Stimulated activated effector memory CD8-positive, alpha-beta T cell treated with anti-CD3 and anti-CD28 coated beads, Interleukin-12 subunit alpha, Interleukin-12 subunit beta, amount 100 ng/mL, for 72 hours (primary cell): ENCODE measurements at regions not wholly inside any gene's neighbourhood (a gene's known extent, or its start where the extent isn't known, plus 50 kb on each side); places are given as distances from the start of the nearest gene placed in this dataset.

Experiments used
- ATAC-seq: fragments of 150-1000 bp; cut with Tn5 transposase; 2 replicates; pipeline ENCODE4 v1.10.0; 2021
- DNase-seq, 2 donors: peaks; one replicate each; pipeline ENCODE4 v3.0.0; 2021 to 2022; ENCODE audit warnings: low spot score in 2 of 2
- H3K27ac Mint-ChIP-seq: one replicate; pipeline ENCODE4 v1.8.0; 2022; ENCODE audit warnings: mild to moderate bottlenecking, mixed read lengths
- H3K36me3 Mint-ChIP-seq: one replicate; pipeline ENCODE4 v1.8.0; 2022; ENCODE audit warnings: mild to moderate bottlenecking, mixed read lengths
- H3K4me1 Mint-ChIP-seq: one replicate; pipeline ENCODE4 v1.8.0; 2022; ENCODE audit warnings: mixed read lengths
- H3K4me3 Mint-ChIP-seq: one replicate; pipeline ENCODE4 v1.8.0; 2022; ENCODE audit warnings: mild to moderate bottlenecking, mixed read lengths
- H3K9me3 Mint-ChIP-seq: one replicate; pipeline ENCODE4 v1.8.0; 2022; ENCODE audit warnings: mixed read lengths

DNA sequence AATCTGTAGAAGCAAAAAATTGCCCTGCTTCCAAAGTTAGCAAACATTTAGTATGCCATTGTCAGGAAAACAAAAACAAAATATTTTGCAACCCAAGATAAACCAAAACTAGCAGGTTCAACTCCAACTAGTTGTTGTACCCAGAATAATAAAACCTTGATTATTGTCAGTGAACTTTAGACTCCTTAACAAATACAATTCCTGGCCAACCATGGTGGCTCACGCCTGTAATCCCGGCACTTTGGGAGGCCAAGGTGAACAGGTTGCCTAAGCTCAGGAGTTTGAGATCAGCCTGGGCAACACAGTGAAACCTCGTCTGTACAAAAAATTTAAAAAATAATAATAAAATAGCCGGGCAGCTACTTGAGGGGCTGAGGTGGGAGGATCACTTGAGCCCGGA, 53.6 kb upstream of the EPCAM start:
- DNase-seq (no peak), ATAC-seq (no peak)
- H3K4me3 Mint-ChIP-seq, result no peak overlapping the region
- no peaks in the 10 kb centered on the region for H3K4me1 Mint-ChIP-seq
- H3K36me3 Mint-ChIP-seq, result no peaks in the 10 kb centered on the region
- H3K9me3 Mint-ChIP-seq, result no peaks in the 10 kb centered on the region
- no peak overlapping the region for H3K27ac Mint-ChIP-seq

DNA sequence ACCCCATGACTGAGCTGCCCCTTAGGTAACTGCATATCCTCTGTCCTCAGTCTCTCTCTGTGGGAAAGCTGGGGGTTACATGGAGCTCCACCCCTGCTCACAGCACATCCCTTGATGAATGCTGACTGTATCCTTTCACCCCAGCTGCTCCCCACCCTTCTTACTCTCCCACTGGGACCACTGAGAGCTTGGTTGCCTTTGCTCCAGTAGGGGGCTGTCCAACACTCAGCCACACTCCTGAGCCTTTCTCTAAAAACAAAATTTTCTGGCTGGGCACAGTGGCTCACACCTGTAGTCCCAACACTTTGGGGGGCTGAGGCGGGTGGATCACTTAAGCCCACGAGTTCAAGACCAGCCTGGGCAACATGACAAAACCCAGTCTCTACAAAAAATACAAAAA, 55.4 kb upstream of the EPCAM start:
- H3K9me3 Mint-ChIP-seq, result no peaks in the 10 kb centered on the region
- no peaks in the 10 kb centered on the region for H3K4me1 Mint-ChIP-seq
- ATAC-seq (no peak), DNase-seq (no peak)
- no peak overlapping the region for H3K27ac Mint-ChIP-seq
- no peaks in the 10 kb centered on the region for H3K36me3 Mint-ChIP-seq
- H3K4me3 Mint-ChIP-seq, result no peak overlapping the region

DNA sequence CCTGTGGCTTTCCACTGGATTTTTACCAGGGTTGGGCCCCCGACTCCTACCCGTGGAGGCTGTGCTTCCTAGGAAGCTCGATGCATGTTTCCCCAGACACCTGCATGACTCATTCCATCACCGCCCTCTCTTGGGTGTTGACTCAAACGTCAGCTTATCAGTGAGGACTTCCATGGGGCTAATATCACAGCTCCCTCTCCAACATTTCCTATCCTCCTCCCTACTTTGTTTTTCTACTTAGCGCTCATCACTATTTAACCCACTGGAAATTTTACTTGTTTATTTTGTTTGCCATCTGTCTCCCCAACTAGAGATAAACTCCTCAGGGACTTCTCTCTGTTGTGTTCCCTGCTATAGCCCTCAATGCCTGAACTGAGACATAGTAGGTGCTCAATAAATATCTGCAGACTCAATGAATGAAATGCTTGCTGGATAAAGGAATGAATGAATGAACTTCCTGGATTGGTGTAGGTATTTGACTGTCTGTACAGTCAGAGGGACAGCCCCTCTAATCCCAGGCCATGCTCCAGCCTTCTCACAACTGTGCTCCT, 55.9 kb upstream of the EPCAM start:
- no peak overlapping the region for H3K27ac Mint-ChIP-seq
- no peak for DNase-seq
- no peaks in the 10 kb centered on the region for H3K4me1 Mint-ChIP-seq
- no peak for ATAC-seq
- H3K9me3 Mint-ChIP-seq, result no peaks in the 10 kb centered on the region
- no peaks in the 10 kb centered on the region for H3K36me3 Mint-ChIP-seq
- no peak overlapping the region for H3K4me3 Mint-ChIP-seq

DNA sequence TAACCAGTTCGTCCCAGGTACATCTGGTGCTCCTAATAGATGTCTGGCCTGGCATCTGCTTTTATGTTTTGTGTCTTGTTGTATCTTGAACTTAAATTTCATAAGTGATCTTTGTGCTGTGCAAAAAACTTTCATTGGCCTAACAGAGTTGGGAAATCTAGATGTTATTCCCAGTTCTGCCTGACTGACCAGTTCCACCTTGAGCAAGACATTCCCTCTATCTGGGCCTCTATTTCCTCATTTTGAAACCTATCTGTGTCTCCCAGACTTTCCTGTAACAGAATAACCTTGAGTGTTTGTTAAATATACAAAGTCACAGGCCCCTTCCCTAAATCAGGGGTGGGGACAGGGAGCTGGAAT, 56.6 kb upstream of the EPCAM start:
- Mint-ChIP-seq H3K36me3 (no peaks in the 10 kb centered on the region), H3K27ac (no peak overlapping the region), H3K4me1 (no peaks in the 10 kb centered on the region), H3K9me3 (no peaks in the 10 kb centered on the region), H3K4me3 (no peak overlapping the region)
- DNase-seq (no peak), ATAC-seq (no peak)

DNA sequence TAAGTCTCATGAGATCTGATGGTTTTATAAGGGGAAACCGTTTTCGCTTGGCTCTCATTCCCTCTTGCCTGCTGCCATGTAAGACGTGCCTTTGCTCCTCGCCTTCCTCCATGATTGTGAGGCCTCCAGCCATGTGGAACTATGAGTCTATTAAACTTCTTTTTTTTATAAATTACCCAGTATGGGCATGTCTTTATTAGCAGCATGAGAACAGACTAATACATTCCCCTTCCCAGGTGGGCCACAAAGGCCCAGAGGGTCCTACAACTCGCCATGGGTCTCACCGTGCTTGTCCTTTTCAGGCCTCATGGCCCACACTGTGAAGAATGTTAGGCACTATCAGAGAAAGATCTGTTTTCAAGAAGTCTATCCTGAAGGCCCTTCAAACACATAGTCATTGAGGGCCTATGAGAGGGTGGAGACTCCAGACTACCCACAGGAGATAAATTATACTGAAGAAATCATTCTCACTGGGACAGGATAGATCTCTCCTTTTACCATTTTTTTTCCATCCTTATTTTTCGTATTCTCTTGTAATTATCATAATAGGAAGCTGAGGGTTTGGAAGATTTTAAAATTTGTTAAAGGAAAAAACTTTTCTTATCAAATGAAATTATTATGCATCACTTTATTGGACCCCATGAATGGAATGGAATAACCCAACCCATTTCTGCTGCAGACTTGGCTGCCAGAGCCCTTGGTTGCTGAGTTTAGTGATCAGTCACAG, 57.2 kb upstream of the EPCAM start:
- Mint-ChIP-seq H3K9me3 (no peaks in the 10 kb centered on the region), H3K27ac (no peak overlapping the region), H3K4me3 (no peak overlapping the region), H3K36me3 (no peaks in the 10 kb centered on the region), H3K4me1 (no peaks in the 10 kb centered on the region)
- DNase-seq, result no peak
- peak; percentile 8 for ATAC-seq

DNA sequence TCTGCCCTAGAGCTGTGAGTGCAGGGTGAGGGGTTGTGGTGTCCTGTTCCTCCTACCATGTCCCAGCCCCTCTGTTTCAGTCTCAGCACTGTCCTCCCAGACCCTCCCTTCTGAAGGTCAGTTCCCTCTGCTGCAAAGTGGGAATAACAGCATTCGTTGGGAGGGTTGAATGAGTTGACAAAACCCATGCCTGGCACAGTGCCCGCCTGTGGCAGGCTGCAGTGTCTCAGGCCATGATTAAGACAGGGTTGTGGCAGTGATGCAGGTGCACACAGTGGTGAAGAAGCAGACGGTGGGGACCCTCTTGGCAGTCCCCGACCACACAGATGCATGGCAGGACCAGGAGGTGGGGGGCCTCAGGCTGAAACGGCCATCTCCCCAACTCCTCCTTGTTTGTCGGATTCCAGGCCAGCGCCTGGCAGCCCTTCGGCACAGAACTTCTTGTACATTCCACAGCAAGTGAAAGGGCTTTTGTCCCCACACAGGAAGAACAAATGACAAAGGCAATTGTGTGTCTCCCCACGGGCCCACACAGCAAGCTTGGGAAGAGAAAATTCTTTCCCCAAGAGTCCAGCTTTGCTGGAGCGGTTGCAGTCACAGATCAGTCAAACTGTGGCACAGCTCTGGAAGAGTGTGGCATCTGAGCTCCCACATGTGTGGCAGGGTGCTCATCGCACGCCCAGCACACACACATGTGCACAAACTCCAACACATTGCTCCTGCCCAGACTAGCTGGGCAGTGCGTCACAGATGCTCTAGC, 58.1 kb upstream of the EPCAM start:
- DNase-seq (no peak), ATAC-seq (peak; percentile 34)
- H3K27ac Mint-ChIP-seq, result no peak overlapping the region
- no peak overlapping the region for H3K4me3 Mint-ChIP-seq
- H3K9me3 Mint-ChIP-seq, result no peaks in the 10 kb centered on the region
- no peaks in the 10 kb centered on the region for H3K4me1 Mint-ChIP-seq
- no peaks in the 10 kb centered on the region for H3K36me3 Mint-ChIP-seq

DNA sequence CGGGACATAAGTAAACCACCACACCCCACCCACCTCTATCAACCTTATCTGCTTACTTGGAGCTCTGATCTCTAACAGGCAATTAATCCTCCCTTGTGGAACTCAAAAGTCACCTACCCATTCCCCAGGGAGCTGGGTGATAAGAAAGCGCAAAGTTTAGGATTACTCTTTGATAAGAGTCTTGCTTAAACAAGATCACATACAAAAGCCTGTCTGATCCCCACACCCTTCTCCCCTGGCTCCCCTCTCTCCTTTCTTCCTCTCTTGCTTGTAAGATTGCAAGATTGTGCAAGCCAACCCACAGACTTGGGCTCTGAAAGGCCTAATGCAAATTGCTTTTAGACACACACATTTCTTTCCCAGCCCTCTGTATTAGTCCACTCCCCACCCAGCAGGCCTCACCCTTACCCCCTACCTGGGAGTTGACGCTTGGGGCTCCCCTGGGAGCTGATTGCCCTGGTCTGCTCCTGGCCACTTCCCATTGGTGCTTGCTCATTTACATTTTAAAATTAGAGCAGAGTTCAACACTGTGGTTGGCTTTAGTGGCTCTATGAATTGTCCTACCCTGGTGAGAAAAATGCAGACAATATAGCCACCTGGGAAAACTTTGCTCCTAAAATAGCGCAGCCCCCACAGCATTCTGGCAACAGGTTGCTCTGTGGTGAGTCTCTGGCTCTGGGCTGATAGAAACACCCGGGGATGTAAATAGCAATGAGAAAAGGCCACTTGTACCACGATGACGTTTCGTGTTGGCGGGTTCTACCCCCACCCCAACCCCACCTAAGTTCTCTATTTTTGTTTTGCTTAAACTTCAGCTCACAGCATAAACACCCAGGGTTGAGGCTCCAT, 58.9 kb upstream of the EPCAM start:
- no peak overlapping the region for H3K27ac Mint-ChIP-seq
- ATAC-seq (peak; percentile 9), DNase-seq (no peak)
- H3K4me1 Mint-ChIP-seq, result no peaks in the 10 kb centered on the region
- H3K4me3 Mint-ChIP-seq, result no peak overlapping the region
- no peaks in the 10 kb centered on the region for H3K9me3 Mint-ChIP-seq
- H3K36me3 Mint-ChIP-seq, result no peaks in the 10 kb centered on the region

DNA sequence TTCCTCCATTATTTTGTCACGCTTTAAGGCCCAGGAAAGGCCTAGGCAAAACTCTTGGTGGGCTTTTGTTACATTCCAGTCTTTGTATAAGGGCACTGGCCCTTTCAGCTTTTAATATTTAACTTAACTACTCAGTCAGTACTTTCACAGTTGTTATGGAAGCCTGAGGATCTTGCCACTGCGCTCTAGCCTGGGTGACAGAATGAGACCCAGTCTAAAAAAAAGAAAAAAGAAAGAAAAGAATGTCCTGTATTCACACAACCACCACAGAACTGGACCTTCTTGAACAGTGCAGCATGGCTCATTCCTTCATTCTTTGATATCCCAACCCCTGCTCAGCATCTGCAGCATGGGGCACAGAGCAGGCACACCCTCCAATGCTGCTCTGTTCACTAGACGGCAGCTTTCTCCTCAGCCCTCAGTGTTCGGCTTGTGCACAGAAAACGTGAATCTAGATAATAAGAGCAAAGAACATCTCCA, 59.6 kb upstream of the EPCAM start:
- DNase-seq, result no peak
- H3K4me3 Mint-ChIP-seq, result no peak overlapping the region
- ATAC-seq, result no peak
- H3K36me3 Mint-ChIP-seq, result no peaks in the 10 kb centered on the region
- no peaks in the 10 kb centered on the region for H3K4me1 Mint-ChIP-seq
- H3K9me3 Mint-ChIP-seq, result no peaks in the 10 kb centered on the region
- no peak overlapping the region for H3K27ac Mint-ChIP-seq

DNA sequence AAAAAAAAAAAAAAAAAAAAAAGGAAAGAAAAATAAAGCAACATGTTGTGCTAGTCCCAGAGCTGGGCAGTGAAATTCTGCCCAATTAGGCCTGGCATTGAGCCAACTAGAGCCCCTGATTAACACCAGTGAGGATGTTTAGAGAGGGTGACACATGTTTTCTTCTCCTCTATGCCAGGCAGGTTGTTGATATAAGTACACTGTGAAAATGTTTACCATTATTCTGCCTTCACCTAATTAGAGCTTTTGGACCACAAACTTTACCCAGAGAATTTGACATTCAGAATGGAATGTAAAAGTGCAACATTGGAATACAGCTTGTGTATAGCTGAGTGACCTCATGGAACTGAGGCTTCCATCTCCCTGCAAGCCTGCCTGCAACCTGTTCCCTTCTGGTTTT, 62.0 kb upstream of the EPCAM start:
- H3K9me3 Mint-ChIP-seq, result no peaks in the 10 kb centered on the region
- H3K4me1 Mint-ChIP-seq, result no peaks in the 10 kb centered on the region
- H3K27ac Mint-ChIP-seq, result no peak overlapping the region
- no peak for ATAC-seq
- no peak overlapping the region for H3K4me3 Mint-ChIP-seq
- no peaks in the 10 kb centered on the region for H3K36me3 Mint-ChIP-seq
- DNase-seq, result no peak

DNA sequence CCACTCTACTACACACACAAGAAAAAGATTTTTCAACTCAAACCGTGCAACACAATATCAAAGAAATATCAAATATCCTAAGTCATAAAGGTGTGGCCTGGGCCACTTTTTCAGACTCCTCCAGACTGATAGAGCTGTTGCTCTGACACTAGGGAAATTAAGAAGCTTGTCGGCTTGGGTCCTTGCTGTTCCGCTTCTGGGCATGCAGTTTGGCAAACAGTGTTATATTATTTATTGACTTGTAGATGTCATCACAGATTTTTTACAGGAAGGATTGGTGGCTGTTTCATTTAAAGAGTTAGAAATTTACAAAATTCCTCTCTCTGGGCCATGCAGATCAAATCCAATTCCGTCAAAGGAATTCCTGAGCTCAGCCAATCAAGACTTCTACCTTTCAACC, 64.5 kb upstream of the EPCAM start:
- no peak overlapping the region for H3K4me3 Mint-ChIP-seq
- H3K9me3 Mint-ChIP-seq, result no peaks in the 10 kb centered on the region
- H3K27ac Mint-ChIP-seq, result no peak overlapping the region
- H3K4me1 Mint-ChIP-seq, result peaks cover 8% of the 10 kb centered on the region
- ATAC-seq (no peak), DNase-seq (no peak)
- no peaks in the 10 kb centered on the region for H3K36me3 Mint-ChIP-seq

DNA sequence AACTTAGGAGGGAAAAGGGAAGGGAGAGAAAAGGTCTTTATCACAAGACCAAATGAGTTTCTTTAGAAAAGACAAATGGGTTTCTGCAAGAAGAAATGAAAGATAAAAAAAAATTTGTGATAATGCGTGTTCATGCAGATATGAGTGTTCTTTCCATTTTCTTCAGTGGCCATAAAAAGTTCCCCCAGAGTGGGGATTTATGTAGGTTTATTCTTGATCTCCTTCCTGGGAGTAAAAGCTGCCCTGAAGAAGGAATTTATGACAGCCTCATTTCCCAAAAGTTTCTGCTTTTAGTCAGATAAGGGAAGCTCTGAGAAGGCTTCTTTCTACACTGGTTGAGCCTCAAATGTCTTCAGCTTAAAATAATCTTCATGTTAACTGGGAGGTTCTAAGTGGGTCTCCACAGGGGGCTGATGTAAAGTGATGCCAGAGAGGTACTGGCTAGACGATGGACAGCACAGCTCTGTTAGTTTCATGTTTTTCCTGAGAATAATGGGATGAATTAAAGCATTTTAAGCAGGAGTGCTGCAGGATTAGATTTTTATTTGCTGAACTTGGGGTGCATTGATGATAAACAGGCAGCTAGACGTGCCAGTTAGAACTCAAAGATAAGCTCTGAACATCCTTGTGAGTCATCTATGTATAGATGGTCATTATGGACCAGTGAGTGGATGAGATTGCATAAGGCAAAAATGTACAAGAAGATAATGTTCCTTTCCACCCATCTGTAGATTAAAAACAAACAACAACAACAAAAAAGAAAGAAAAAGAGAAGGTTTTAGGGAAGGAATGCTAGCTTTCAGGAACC, 65.6 kb upstream of the EPCAM start:
- no peak overlapping the region for H3K27ac Mint-ChIP-seq
- no peak overlapping the region for H3K4me3 Mint-ChIP-seq
- no peaks in the 10 kb centered on the region for H3K9me3 Mint-ChIP-seq
- no peaks in the 10 kb centered on the region for H3K36me3 Mint-ChIP-seq
- ATAC-seq (no peak), DNase-seq (no peak)
- H3K4me1 Mint-ChIP-seq, result peaks cover 8% of the 10 kb centered on the region

DNA sequence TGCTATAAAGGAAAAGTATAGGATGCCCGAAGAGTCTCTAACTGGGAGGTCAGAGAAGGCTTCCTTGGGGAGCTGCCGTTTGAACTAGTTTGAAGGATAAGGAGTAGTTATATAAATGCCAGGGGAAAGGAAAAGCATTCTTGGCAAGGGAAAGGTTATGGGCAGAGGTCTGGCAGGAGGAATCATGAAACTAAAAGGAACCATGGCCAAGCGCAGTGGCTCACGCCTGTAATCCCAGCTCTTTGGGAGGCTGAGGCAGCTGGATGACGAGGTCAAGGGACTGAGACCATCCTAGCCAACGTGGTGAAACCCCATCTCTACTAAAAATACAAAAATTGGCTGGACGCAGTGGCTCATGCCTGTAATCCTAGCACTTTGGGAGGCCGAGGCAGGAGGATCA, 66.8 kb upstream of the EPCAM start:
- Mint-ChIP-seq H3K27ac (no peak overlapping the region), H3K4me1 (peaks cover 8% of the 10 kb centered on the region), H3K9me3 (no peaks in the 10 kb centered on the region), H3K4me3 (no peak overlapping the region), H3K36me3 (no peaks in the 10 kb centered on the region)
- DNase-seq, result no peak
- no peak for ATAC-seq

DNA sequence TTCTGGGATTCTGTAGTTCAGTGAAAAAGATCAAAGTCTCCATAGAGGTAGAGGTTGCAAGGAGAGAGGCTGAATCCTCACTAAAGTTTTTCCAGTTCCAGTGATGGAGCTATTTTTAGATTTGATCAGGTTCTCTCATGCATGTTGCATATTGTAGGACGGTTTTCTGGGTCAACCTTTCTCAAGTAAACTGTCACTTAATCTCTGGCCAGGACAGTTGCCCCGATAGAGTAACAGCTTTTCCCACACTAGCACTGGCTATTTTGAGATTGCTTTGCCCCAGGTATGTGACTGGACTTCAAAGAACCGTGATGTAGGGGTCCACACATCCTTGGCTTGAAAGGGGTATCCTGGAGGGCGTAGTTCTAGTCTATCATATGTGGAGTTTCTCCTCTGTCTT, 67.4 kb upstream of the EPCAM start:
- Mint-ChIP-seq H3K4me1 (peaks cover 8% of the 10 kb centered on the region), H3K4me3 (no peak overlapping the region), H3K36me3 (no peaks in the 10 kb centered on the region), H3K9me3 (no peaks in the 10 kb centered on the region), H3K27ac (no peak overlapping the region)
- DNase-seq (no peak), ATAC-seq (no peak)

DNA sequence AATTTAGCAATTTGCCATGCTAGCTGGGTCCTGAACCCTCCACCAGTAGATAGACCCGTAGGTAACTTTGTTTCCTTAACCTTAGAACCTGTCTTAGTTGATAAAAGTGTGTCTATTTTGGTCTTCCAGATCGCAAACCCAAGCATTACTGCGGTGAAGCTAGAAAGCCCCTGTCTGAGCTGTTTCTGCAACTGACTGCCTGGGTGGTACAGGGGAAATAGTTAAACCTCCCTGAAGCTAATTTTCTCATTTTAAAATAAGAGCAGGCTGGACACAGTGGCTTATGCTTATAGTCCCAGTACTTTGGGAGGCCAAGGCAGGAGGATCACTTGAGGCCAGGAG, 67.9 kb upstream of the EPCAM start:
- H3K9me3 Mint-ChIP-seq, result no peaks in the 10 kb centered on the region
- no peaks in the 10 kb centered on the region for H3K36me3 Mint-ChIP-seq
- no peak overlapping the region for H3K27ac Mint-ChIP-seq
- DNase-seq (no peak), ATAC-seq (no peak)
- peaks cover 8% of the 10 kb centered on the region for H3K4me1 Mint-ChIP-seq
- H3K4me3 Mint-ChIP-seq, result no peak overlapping the region
